HG03175 (cell line): ENCODE measurements at regions not wholly inside any gene's neighbourhood (a gene's known extent, or its start where the extent isn't known, plus 50 kb on each side); places are given as distances from the start of the nearest gene placed in this dataset.
"Not testable (repeated sequence)": the region's sequence is repeated elsewhere in the genome, so short reads cannot be mapped to it uniquely, and the experiment has no call there.

Source experiments
- ATAC-seq: cut with Tn5 transposase; IDR thresholded peaks from one replicate; pipeline ENCODE4 v1.9.1; 2021; ENCODE audit warnings: mild to moderate bottlenecking, moderate library complexity; ENCODE audit not compliant: unreplicated experiment

DNA sequence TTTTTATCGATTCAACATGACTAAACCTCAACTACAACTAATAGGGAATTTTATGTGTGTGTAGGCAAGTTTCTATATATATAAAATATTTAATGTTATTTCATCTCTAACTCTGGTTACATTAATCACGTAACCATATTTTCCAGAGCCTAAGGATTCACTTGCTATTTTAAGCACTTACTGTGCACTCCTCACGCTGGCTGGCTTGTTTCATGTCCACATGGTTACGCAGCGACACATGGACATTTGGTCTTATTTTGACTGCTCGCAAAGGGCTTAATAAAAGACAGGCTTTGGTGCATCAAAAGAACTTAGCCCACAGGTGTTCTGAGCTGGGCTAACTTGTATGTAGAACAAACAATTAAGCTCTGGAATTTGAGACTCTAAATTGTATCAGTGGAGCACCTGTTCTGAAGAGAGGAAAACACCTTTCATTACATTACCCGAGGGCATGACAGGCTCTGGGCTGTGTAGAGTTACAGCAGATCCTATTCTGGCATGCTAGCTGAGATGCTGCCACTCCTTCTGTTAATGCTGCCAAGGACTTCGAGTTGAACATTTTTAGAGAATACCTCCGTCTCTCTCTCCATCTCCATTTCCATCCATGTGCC, 130.0 kb upstream of the NR2F2 start:
- ATAC-seq: no peak

- ATAC-seq: no peak
These were observed 128.8 kb upstream of the NR2F2 start for GRCh38 chr15:96201696-96202095.

DNA sequence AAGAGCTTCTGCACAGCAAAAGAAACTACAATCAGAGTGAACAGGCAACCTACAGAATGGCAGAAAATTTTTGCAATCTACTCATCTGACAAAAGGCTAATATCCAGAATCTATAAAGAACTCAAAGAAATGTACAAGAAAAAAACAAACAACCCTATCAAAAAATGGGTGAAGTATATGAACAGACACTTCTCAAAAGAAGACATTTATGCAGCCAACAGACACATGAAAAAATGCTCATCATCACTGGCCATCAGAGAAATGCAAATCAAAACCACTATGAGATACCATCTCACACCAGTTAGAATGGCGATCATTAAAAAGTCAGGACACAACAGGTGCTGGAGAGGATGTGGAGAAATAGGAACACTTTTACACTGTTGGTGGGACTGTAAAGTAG, 124.9 kb upstream of the NR2F2 start:
- not testable (repeated sequence) for ATAC-seq

DNA sequence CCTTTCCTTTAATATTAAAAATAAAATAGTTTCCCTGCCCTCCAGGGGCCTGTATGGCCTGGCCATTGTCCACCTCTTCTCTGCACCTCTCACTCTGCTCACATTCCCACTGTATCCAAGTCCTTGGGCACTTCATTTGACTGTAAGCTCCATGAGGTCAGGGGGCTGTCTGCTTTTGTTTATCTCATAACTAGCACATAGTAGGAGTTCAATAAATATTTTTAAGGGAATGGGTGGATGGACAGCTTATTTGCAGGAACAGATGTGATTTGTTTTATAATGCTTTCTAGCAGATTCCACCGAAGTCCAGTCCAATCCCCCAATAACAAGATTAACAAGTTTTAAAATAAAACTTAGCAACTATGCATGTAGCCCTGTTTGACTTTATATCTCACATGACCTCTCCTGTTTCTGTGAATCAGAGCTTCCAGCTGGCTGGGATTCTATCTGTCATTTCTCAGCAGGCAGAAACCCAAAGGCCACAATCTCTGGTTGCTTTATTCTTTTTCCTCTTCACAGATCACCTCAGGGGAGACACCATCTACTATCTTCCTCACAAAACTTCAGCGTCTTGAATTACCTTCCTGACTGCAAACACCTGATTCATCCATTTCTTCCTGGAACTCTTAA, 123.0 kb upstream of the NR2F2 start:
- no peak for ATAC-seq

GRCh38 chr15:96209285-96209735, 121.2 kb upstream of the NR2F2 start:
- ATAC-seq: no peak

GRCh38 chr15:96213045-96213444, 117.5 kb upstream of the NR2F2 start:
- no peak for ATAC-seq

GRCh38 chr15:96213896-96214295, 116.6 kb upstream of the NR2F2 start:
- ATAC-seq: no peak

DNA sequence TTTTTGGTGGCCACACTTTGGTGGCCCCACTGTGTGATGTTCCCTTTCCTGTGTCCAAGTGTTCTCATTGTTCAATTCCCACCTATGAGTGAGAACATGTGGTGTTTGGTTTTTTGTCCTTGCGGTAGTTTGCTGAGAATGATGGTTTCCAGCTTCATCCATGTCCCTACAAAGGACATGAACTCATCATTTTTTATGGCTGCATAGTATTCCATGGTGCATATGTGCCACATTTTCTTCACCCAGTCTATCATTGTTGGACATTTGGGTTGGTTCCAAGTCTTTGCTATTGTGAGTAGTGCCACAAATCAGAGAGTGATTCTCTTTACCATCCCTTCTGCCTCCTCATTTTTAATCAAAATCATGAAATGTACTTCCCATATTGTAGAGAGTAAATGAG, 114.0 kb upstream of the NR2F2 start:
- not testable (repeated sequence) for ATAC-seq

DNA sequence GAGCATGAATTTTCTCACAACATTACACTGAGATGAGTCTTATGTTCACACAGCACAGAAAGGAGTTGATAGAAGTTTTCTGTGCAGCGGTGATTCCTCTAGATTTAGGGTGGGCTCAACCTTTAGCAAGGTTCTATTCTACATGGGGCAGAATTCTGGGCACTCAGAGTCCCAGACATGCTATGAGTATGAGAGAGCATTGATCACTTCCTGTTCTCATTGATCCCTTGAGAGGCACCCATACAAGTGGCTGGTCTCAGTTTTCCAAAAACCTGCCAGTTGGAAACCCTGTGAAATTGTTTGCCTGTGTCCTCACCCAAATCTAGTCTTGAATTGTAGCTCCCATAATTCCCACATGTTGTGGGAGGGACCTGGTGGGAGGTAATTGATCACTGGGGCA, 112.5 kb upstream of the NR2F2 start:
- ATAC-seq: no peak

DNA sequence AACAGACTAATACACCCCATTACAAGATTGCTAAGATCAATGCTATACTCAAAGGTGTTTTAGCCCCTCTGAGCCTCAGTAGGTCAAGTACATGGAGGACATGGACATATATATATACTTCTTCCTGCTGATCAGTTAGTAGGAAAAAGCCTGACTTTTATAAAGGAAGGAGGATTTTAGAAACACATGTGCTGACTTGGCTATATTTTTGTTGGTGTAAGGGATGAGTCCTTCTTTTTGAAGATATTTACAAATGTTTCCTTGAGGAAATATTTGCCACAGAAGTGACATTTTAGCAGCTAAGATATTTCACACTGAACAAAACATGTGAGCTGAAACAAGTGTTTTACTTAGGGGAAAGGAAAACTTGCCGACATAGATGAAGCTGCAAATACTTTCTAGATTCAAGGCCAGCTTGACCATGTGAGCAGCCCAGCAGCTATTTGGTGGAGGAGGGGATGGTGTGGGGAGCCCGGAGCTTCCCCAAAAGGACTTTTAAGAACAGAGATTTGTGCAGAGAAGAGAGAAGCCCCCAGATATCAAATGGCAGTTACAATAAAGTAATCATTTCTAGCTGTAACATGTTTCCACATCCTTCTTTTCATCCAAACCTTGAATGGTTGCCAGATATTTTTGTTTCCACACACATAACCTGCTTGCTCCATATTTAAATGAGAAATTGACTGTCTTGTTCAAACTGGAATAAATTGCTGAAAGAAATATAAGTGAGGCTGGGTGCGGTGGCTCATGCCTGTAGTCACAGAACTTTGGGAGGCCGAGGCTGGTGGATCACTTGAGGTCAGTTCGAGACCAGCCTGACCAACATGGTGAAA, 111.7 kb upstream of the NR2F2 start:
- no peak for ATAC-seq

- no peak for ATAC-seq
These were observed 110.8 kb upstream of the NR2F2 start for GRCh38 chr15:96219681-96220080.

GRCh38 chr15:96220657-96221056, 109.8 kb upstream of the NR2F2 start:
- ATAC-seq: no peak

- ATAC-seq: no peak
These were observed 107.5 kb upstream of the NR2F2 start for GRCh38 chr15:96222981-96223380.

GRCh38 chr15:96223939-96224338, 106.6 kb upstream of the NR2F2 start:
- no peak for ATAC-seq

- no peak for ATAC-seq
These were observed 104.7 kb upstream of the NR2F2 start for GRCh38 chr15:96225642-96226259.

DNA sequence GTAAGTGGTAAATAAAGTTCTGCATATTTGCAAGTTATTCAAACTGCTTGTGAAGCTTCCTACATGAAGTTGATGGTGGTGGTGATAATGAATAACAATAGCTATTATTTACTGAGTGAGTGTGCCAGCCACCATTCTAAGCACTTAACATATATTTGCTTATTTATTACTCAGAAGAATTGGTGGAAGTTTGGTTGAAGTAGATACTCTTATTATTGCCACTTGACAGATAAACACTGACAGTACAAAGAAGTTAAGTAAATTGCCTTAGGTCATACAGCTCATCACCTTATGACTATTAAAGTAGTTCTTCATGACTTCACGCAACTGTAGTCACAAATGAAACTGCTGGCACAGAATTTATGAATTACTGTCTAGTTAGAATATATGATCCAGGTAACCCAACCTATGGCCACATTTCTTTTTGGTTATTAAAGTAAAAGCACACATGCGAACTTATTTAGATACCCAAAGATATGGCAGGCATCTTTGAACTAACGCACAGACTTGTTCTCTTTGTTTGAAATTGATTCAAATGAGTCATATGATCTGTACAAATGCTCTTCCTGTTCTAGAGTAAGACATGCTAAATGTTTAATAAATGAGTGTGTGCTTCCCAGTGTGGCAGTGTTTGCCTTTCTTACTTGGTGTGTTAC, 99.8 kb upstream of the NR2F2 start:
- ATAC-seq: no peak

DNA sequence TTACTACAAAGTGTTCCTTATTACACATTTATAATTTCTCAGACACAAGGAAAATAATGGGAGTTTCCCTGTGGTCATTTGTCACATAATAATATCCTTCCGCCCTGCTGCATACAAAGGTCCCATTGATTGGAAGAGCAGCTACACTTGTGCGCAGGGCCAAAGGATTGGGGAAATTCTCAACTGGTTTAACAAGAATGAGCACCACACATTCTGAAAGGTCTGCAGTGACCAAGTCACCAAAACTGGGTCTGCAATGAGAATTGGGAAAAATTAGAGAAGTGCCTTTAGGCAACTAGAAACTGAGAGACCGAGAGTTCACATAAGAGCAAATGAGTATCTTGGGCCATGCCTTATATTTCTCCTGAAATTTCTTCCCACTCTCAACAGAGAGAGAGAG, 98.2 kb upstream of the NR2F2 start:
- ATAC-seq: no peak

DNA sequence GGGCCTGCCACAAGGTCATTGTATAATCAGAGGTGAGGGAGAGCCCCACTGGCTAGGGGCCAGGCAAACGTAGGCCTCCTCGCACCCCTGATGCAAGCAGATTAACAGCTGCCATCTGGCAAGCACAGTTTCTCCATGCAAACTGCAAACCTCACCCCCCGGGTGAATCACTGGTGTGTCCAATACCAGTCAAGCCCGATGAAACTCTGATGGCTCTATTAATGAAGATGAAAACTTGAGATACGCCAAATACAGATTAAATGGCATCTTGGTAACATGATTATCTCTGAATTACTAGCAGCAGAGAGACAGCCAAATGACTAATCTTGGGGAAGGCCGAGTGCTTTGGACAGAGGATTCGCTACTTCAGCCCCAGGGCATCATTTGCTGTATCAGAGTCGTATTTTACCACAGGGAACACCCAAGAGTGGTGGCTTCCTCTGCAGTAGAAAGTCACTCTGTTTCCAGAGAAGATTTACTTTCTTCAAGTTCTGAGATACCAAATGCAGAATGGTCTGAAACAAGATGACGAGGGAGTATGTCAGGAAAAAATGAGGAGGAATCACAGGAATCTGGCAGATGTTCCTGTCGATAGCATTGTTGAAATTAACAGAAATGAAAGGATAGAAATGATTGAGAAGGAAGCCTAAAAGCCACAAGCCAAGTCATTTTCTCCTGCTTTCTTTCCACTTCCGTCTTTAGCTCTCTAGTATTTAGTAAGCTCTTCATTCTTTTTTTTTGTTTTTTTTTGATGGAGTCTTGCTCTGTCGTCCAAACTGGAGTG, 96.2 kb upstream of the NR2F2 start:
- ATAC-seq: peak; percentile 38

GRCh38 chr15:96237002-96237401, 93.5 kb upstream of the NR2F2 start:
- no peak for ATAC-seq

DNA sequence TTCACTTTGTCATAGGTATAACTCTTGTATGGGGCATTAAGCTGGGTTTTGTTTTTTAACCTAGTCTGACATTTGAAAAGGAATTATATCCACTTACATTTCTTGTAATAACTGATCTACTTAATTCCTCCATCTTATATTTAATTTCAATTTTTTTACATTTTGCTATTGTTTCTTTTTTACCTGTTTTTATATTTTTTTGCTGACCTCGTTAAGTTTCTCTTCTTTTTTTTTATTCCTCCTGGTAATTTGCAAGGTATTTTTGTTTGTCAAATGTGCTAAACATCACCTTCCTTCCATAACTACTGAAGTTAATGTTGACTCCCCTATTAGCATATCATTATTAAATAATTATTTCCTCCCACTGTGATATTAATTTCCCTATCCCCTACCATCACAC, 87.7 kb upstream of the NR2F2 start:
- no peak for ATAC-seq
